AG04449 (cell line): ENCODE measurements at regions not wholly inside any gene's neighbourhood (a gene's known extent, or its start where the extent isn't known, plus 50 kb on each side); places are given as distances from the start of the nearest gene placed in this dataset.

Source experiments
- CTCF ChIA-PET: fragments of 350-600 bp; formaldehyde crosslinking; extraction: SDS; loops from one replicate; lab custom pipeline; 2021; ENCODE audit warnings: antibody characterized with exemption; lab: Yijun Ruan, JAX
- POLR2A ChIA-PET: fragments of 400-600, 350-600 bp; formaldehyde crosslinking; extraction: SDS; loops from one replicate; lab custom pipeline; 2020; ENCODE audit warnings: antibody characterized with exemption, inconsistent platforms; lab: Yijun Ruan, JAX
- DNase-seq: peaks from one replicate; pipeline ENCODE4 v3.0.0-alpha.2; 2010; ENCODE audit warnings: low read depth, low spot score
- H3K4me3 ChIP-seq: 2 replicates; pipeline ENCODE4 v1.5.1; 2011; ENCODE audit warnings: low read depth, mild to moderate bottlenecking, control low read depth, low read length
- CTCF ChIP-seq: IDR thresholded peaks from one replicate; pipeline ENCODE4 v1.5.1; 2011; ENCODE audit warnings: mild to moderate bottlenecking, moderate library complexity, low read length, control low read depth, inconsistent platforms; ENCODE audit not compliant: insufficient read depth; ENCODE audit errors: missing control alignments

- no peak for DNase-seq
- CTCF ChIA-PET = no interaction called here
- TF ChIP-seq CTCF = no peak
- POLR2A ChIA-PET = no interaction called here
- H3K4me3 ChIP-seq = no peak overlapping the region
These were observed 316.5 kb downstream of the DIRAS2 start for GRCh38 chr9:90325913-90326653.

DNA sequence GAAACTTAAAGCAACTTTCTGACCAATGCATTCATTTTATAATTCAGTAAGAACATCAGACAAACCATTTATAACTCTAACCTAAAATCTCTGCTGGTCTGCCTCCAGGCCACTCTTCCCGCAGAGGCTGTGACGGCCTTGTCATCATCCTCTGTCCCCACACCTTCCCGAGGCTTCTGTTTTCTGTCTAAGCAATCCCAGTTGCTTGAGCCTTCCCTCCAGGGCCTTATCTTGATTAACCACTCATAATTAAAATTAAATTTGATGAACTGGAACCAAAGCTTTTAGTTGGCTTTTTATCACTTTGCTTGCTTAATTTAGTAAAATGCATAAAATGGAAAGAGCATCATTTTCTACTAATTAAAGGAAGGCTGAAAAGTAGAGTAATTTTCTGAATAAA lies 312.4 kb downstream of the DIRAS2 start:
- TF ChIP-seq CTCF = no peak
- no peak for DNase-seq
- H3K4me3 ChIP-seq = no peak overlapping the region
- POLR2A ChIA-PET = no interaction called here
- CTCF ChIA-PET = no interaction called here

- peak; percentile 12 for DNase-seq
- ChIA-PET CTCF (no interaction called here), POLR2A (no interaction called here)
- TF ChIP-seq CTCF = no peak
- H3K4me3 ChIP-seq = no peak overlapping the region
These were observed 310.6 kb downstream of the DIRAS2 start for GRCh38 chr9:90331826-90332575.

DNA sequence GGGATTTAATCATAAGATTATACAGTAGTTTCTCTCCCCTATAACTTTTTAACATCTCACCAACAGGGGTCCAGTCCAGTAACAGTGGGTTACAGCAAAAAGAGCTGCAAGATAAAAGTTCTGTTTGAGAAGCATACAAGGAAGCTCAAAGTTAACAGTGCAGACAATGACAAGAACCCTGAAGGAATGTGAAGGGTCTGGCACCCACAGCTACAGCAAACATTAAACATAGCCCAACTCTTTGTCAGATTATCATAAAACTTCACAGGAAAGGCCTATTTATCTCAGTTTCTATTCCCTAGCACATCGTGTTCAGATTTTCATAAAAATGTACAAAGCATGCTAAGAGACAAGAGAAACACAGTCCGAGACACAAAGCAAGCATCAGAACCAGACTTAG lies 309.4 kb downstream of the DIRAS2 start:
- no peak overlapping the region for H3K4me3 ChIP-seq
- DNase-seq = no peak
- no peak for TF ChIP-seq CTCF
- POLR2A ChIA-PET = no interaction called here
- CTCF ChIA-PET = no interaction called here

DNA sequence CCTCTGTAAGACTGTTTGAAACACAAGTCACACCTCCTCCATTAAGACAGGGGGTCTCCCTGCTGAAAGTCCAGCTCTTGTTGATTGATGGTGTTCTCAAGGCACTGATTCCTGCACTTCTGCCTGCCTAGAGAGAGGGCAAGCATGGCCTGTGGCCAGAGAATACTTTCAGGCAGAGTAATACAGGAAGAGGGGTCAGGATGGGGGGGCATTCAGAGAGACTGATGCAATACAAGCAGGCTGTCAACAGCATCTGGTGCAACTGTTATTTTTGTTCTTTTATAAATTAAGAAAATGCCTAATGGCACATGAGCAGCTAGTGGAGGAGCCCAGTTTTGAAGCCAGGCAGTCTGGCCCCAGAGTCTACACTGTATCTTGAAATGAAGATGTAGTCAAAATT lies 302.2 kb downstream of the DIRAS2 start:
- POLR2A ChIA-PET = no interaction called here
- no peak for DNase-seq

More for the DNA sequence above, 302.2 kb downstream of the DIRAS2 start:
- CTCF ChIA-PET = no interaction called here
- no peak overlapping the region for H3K4me3 ChIP-seq
- TF ChIP-seq CTCF = no peak
